VCaP (cell line): ENCODE measurements at regions not wholly inside any gene's neighbourhood (a gene's known extent, or its start where the extent isn't known, plus 50 kb on each side); places are given as distances from the start of the nearest gene placed in this dataset.

Experiments
- H3K27ac ChIP-seq: fragments of 450-650 bp; 2 replicates; pipeline ENCODE4 v1.5.1; 2017
- CTCF ChIP-seq: fragments of 450-650 bp; conservative IDR thresholded peaks from 2 replicates; pipeline ENCODE4 v1.5.1; 2017; ENCODE audit warnings: mild to moderate bottlenecking, moderate library complexity

GRCh38 chr2:18495058-18495457 lies 65.4 kb downstream of the RDH14 start:
- TF ChIP-seq CTCF, result no peak
- no peak overlapping the region for H3K27ac ChIP-seq

- no peak overlapping the region for H3K27ac ChIP-seq
- TF ChIP-seq CTCF, result no peak
Observed at GRCh38 chr2:18492721-18493120, 67.7 kb downstream of the RDH14 start.

- TF ChIP-seq CTCF, result no peak
- no peak overlapping the region for H3K27ac ChIP-seq
Observed at GRCh38 chr2:18491577-18491976, 68.9 kb downstream of the RDH14 start.

GRCh38 chr2:18490901-18491300 lies 69.6 kb downstream of the RDH14 start:
- H3K27ac ChIP-seq, result no peak overlapping the region

GRCh38 chr2:18487106-18487913 lies 73.1 kb downstream of the RDH14 start:
- no peak overlapping the region for H3K27ac ChIP-seq
- TF ChIP-seq CTCF, result no peak

More at GRCh38 chr2:18490901-18491300, 69.6 kb downstream of the RDH14 start:
- no peak for TF ChIP-seq CTCF

- H3K27ac ChIP-seq, result no peak overlapping the region
- TF ChIP-seq CTCF, result no peak
Observed at GRCh38 chr2:18484625-18485024, 75.8 kb downstream of the RDH14 start.

GRCh38 chr2:18483896-18484295 lies 76.6 kb downstream of the RDH14 start:
- no peak for TF ChIP-seq CTCF
- no peak overlapping the region for H3K27ac ChIP-seq
